CD4-positive, alpha-beta T cell treated with Interleukin-4 for 1 hour (primary cell): ENCODE measurements at regions not wholly inside any gene's neighbourhood (a gene's known extent, or its start where the extent isn't known, plus 50 kb on each side); places are given as distances from the start of the nearest gene placed in this dataset.

Source experiments
- DNase-seq, 2 donors: peaks; one replicate each; pipeline ENCODE4 v3.0.0-alpha.2; 2020 to 2022

DNA sequence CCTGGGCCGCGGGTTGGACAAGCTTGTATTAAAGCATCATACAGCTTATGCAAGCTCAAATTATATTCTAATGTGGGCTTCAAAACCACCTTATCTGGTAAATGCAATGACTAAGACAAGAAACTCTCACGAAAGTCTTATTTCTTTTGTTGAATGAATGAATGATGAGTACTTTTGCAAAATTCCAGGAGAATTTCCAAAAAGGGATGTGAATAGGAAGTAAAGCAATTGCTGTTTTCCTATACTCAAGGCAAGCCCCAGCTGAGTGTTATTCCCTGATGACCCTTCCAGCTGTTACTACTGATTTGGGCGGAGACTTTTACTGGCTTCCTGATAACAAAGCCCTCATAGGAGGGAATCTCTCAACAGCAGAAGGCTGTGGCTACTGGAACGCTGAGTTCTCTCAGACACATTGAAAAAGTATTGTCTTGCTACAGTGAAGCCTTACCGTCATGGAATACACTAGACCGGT lies 162.8 kb downstream of the SREK1 start:
- no peak for DNase-seq

DNA sequence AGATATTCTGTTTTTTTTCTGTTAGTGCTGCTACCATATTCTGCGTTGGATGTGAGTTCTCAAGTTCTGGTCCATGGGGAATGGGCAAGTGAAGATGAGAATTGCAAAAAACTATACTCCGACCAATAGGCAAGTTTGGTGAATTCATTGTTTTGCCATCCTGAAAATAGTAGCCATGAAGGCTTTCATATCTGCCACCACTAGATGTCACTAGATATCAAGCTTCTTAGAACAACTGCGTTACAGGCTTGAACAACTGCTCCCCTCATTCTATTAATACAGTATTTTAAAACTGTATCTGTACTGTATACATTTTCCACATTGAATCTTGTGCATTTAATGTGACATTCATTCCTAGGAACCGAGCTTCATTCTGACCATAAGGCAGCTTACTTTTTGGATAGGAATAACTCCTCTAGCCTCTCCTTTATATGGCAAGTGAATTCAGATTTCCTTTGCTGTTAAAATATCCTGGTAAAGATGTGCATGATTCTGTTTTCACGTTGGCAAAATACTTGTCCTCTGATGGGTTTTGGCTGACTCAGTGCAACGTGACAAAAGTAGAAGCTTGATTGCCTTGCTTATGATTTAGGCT lies 163.6 kb downstream of the SREK1 start:
- DNase-seq = peak in 1 of 2 donors; percentile 58

DNA sequence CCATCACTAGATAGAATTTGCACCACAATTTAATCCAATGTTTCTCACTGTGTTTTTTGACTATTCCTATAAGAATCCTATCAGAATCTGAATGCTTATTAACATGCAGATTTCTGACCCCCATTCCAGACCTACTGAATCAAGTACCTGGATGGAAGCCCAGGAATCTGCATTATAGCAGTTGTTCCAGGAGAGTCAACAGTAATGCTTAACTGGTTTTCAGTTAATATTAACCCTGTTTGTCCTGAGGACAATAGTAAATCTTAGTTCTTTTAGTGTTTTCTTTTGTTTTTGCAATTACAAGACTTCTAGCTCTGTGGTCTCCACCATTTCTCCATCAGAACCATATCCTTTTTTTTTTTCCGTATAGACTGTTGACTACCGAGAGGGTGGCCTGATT lies 168.2 kb downstream of the SREK1 start:
- no peak for DNase-seq

GRCh38 chr5:66315784-66316183 lies 171.7 kb downstream of the SREK1 start:
- no peak for DNase-seq

DNA sequence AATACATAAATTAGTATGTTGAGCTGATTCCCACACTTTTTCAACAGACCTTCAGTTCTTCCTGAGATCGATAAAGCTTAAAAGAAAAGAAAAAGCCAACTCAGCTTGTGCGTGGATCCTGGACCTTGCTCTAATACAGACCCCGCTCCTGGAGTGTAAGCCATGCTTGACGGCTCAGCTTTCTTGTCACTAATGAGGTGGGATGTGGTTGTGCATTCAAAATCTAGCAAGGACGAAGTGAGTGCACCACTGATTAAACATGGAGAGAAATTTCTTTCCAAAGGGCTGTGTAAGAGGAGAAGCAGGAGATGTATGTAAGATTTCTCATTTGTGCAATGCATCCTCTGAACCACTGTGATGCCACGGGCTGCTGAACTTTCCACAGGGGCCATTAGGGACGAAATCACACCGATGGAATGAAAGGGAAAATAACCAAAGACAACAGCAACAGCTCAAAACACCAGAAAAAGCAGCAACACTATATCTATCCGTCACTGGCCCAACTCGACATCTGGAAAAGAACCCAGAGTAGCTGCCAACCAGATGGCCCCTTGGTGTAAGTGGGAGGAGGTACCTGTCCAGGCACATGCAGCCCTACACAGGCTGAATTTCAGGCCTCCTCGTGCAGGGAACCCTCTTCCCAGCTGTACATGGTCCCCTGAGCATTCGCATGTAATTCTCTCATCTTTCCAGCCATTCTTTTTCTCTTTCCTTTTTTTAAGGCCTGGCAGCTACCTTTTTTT lies 178.9 kb downstream of the SREK1 start:
- DNase-seq = no peak

DNA sequence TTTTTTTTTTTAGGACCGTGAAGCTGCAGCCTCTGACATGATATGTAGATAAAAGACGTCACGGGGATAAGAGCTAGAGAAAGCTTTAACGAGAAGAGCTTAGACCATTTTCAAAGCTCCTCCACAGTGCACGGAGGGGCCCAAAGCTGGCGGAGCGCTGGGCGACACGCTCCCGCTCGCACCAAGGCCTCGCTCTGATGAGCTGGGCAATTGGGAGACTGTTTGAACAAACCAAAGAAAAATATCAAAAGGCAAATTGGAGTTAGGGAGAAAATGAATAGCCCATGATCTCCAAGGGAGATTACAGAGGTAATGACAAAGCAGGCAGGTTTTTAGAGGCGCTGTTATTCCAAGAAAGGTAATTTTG lies 179.4 kb downstream of the SREK1 start:
- DNase-seq = no peak

DNA sequence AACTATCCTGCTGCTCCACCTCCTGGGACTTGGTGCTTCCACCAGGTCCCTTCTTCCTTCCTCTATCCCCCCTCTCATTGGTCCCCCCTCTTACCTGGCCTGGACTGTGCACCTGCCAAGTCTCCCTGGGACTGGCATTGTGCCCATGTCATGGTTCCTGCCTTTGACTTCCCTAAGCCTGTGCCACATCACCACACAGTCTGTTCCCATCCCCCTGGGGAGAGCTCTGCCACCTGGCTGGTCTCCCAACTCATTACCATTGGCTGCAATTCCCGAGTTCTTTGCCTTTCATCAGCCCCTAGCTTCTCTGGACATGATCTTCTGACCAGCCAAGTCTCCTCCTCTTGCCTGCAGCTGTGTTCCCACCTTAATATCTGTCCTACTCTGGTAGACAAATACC lies 180.3 kb downstream of the SREK1 start:
- no peak for DNase-seq

DNA sequence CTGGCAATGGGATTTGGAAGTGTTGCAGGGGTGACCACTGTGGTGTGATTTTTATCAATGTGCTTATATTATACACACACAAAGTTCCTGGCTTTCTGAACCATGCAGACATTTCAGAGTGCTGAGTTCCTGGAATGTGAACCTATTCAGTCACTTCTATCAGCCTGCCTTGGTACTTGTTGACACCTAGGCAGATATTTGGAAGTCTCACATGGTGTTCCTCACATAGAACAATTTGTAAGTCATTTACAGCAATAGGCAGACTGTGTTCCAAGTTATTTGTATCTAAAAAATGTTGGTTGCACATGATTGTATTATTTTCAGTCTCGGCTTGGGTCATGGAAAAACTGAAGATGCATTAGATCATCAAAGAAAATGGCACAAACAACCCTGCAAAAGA lies 182.2 kb downstream of the SREK1 start:
- DNase-seq = no peak

- no peak for DNase-seq
Measured at GRCh38 chr5:66327008-66327407, 182.9 kb downstream of the SREK1 start.

- DNase-seq = no peak
Measured at GRCh38 chr5:66329078-66329477, 185.0 kb downstream of the SREK1 start.

- no peak for DNase-seq
Measured at GRCh38 chr5:66333192-66333591, 189.1 kb downstream of the SREK1 start.

GRCh38 chr5:66337626-66338226 lies 193.6 kb downstream of the SREK1 start:
- DNase-seq = no peak

DNA sequence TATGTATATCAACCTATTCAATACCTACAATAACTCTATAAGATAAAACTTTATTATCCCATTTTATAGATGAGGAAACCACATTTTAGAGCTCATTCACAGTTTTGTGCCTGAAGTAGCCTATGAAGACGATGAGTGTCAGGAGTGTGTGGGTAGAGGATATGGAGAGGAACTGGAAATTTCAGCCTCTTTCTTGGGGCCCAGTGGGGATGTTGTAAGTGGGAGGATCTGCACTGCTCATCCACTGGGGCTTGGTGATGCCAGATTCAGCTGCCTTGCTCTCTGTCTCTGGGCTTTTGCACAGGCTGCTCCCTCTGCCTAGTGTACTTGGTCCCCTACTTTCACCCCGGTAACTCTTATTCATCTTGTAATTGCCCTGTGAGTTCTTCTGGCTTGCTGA lies 194.7 kb downstream of the SREK1 start:
- DNase-seq = no peak

- no peak for DNase-seq
Measured at GRCh38 chr5:66339896-66340295, 195.8 kb downstream of the SREK1 start.

GRCh38 chr5:66340786-66341185 lies 196.7 kb downstream of the SREK1 start:
- no peak for DNase-seq

DNA sequence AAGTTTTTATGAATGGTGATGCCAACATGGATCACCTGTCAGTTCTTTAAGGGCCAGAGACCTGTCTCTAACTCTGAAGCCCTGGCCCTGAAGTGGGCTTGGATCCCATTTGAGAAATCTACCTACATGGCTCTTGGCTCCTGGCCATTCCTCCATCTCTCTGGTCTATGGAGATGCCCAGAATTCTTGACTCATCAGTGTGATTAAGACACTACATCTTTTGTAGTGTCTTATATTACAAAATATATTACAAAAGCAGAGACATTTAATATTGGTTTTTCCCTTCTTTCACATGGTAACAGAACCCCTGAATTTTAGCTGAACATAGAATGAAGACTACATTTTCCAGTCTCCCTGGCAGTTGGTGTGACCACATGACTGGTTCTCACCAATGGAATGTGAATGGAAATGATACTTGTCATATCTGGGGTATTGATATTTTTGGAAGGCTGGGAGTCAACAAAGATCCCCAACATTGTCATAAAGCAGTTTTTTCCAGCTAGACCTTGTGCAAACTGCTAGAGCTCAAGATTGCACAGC lies 198.3 kb downstream of the SREK1 start:
- no peak for DNase-seq

GRCh38 chr5:66343370-66344071 lies 199.4 kb downstream of the SREK1 start:
- DNase-seq = no peak

DNA sequence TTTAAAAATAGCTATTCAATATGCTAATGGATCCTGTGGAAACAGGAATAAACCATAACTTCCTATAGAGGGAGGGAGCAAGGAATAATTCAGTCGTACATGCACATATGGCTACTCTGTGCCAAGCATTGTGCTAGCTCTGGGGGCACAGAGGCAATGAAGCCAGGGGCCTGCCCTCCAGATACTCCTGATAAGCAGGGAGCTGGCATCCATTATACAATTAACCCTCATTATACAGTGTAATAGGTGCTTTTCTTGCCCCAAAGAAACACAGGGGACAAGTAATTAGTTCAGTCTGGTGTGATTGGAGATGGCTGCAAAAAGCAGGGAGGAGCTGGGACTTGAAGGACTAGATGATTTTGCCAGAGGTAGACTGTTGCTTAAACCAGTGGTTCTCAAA lies 200.4 kb downstream of the SREK1 start:
- DNase-seq = no peak

GRCh38 chr5:66345281-66345680 lies 201.2 kb downstream of the SREK1 start:
- DNase-seq = no peak

- DNase-seq = no peak
Measured at GRCh38 chr5:66346869-66347268, 202.8 kb downstream of the SREK1 start.

- DNase-seq = no peak
Measured at GRCh38 chr5:66348387-66349125, 204.5 kb downstream of the SREK1 start.

DNA sequence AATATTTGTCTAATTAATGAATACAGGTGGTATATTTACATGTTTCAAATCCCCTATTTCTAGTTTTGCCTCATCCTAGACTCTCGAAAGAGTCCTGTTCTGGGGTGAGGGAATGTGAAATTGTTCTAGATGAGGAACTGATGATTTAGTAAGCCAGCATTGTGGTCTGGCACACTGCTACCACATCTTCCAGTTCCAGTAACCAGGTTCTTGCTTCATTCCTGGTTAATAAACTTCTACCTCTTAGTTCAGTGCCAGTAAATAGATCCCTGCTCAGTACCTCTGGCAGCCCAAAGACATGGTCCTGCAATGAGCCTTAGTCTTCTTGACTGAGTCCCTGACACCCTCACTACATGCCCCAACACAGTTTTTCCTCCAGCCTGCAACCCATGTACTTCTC lies 207.7 kb downstream of the SREK1 start:
- no peak for DNase-seq

GRCh38 chr5:66353186-66353585 lies 209.1 kb downstream of the SREK1 start:
- DNase-seq = no peak
